IMR-90 (cell line): ENCODE measurements at regions not wholly inside any gene's neighbourhood (a gene's known extent, or its start where the extent isn't known, plus 50 kb on each side); places are given as distances from the start of the nearest gene placed in this dataset.

Experiments
- ATAC-seq: fragments of 200-7000 bp; cut with Tn5 transposase; 2 replicates; pipeline ENCODE4 v1.9.1; 2020; ENCODE audit warnings: low read depth, mild to moderate bottlenecking, moderate library complexity
- BruUV-seq: library from RNA; stranded (reverse); fragments of 400-500 nt; replicated peaks from 2 replicates; lab custom pipeline; 2021; lab: Mats Ljungman, UMichigan
- CTCF ChIA-PET: fragments of 300-600 bp; formaldehyde crosslinking; extraction: SDS; loops from one replicate; lab custom pipeline; 2021; ENCODE audit warnings: antibody characterized with exemption; lab: Yijun Ruan, JAX
- POLR2A ChIA-PET: fragments of 300-600 bp; sonication (Branson Sonifier 250); formaldehyde crosslinking; loops from one replicate; lab custom pipeline; 2022; ENCODE audit warnings: antibody characterized with exemption; ENCODE audit not compliant: unreplicated experiment; lab: Charles Lee
- DNase-seq: peaks from one replicate; pipeline ENCODE4 v3.0.0; 2013
- H2AFZ ChIP-seq: replicated peaks from 2 replicates; pipeline ENCODE3; 2013; ENCODE audit warnings: low read length, mild to moderate bottlenecking; ENCODE audit not compliant: poor library complexity
- H2AK5ac ChIP-seq: 2 replicates; pipeline ENCODE4 v1.6.1; 2013; ENCODE audit warnings: low read depth, low read length, inconsistent platforms
- H2AK9ac ChIP-seq: replicated peaks from 2 replicates; pipeline ENCODE3; 2013; ENCODE audit warnings: mild to moderate bottlenecking, low read depth, low read length, moderate library complexity; ENCODE audit not compliant: poor library complexity
- H2BK120ac ChIP-seq: 2 replicates; pipeline ENCODE4 v1.6.1; 2013; ENCODE audit warnings: low read depth, low read length, inconsistent platforms
- H2BK15ac ChIP-seq: 3 replicates; pipeline ENCODE4 v1.6.1; 2013; ENCODE audit warnings: low read depth, low read length, inconsistent platforms
- H2BK20ac ChIP-seq: 2 replicates; pipeline ENCODE4 v1.6.1; 2013; ENCODE audit warnings: low read depth, mild to moderate bottlenecking, inconsistent platforms, low read length, moderate library complexity
- H2BK5ac ChIP-seq: 2 replicates; pipeline ENCODE4 v1.6.1; 2013; ENCODE audit warnings: mild to moderate bottlenecking, low read depth, low read length, inconsistent platforms; ENCODE audit not compliant: poor library complexity, severe bottlenecking
- H3K14ac ChIP-seq: replicated peaks from 2 replicates; pipeline ENCODE4 v1.6.1; 2013; ENCODE audit warnings: low read depth, low read length, inconsistent platforms
- H3K18ac ChIP-seq: 2 replicates; pipeline ENCODE4 v1.6.1; 2013; ENCODE audit warnings: low read depth, low read length, control low read depth
- H3K23ac ChIP-seq: 2 replicates; pipeline ENCODE4 v1.6.1; 2013; ENCODE audit warnings: low read depth, low read length, inconsistent platforms
- H3K27ac ChIP-seq: 2 replicates; pipeline ENCODE4 v1.5.1; 2013; ENCODE audit warnings: mild to moderate bottlenecking, control low read depth, low read length; ENCODE audit not compliant: insufficient read depth
- H3K27me3 ChIP-seq: 2 replicates; pipeline ENCODE4 v1.6.1; 2013; ENCODE audit warnings: low read length; ENCODE audit not compliant: control insufficient read depth, insufficient read depth
- H3K36me3 ChIP-seq: 2 replicates; pipeline ENCODE4 v1.6.1; 2013; ENCODE audit warnings: low read length, mixed read lengths; ENCODE audit not compliant: control insufficient read depth, insufficient read depth
- H3K4ac ChIP-seq: 2 replicates; pipeline ENCODE4 v1.6.1; 2013; ENCODE audit warnings: low read depth, low read length, inconsistent platforms
- H3K4me1 ChIP-seq: 2 replicates; pipeline ENCODE4 v1.6.1; 2013; ENCODE audit warnings: low read length, mixed read lengths; ENCODE audit not compliant: control insufficient read depth, insufficient read depth
- H3K4me2 ChIP-seq: 2 replicates; pipeline ENCODE4 v1.6.1; 2013; ENCODE audit warnings: low read depth, mild to moderate bottlenecking, control low read depth, low read length, moderate library complexity
- H3K4me3 ChIP-seq: 2 replicates; pipeline ENCODE4 v1.5.1; 2013; ENCODE audit warnings: low read depth, mild to moderate bottlenecking, control low read depth, low read length, moderate library complexity; ENCODE audit not compliant: insufficient read depth
- H3K56ac ChIP-seq: 2 replicates; pipeline ENCODE4 v1.6.1; 2013; ENCODE audit warnings: low read length, inconsistent platforms; ENCODE audit not compliant: insufficient read depth; ENCODE audit errors: extremely low read depth
- H3K79me1 ChIP-seq, 2 experiments: 2 replicates each; pipeline ENCODE4 v1.6.1; 2013; ENCODE audit warnings: low read length in 2 of 2, inconsistent platforms in 1 of 2, low read depth in 1 of 2
- H3K9ac ChIP-seq: 2 replicates; pipeline ENCODE4 v1.6.1; 2013; ENCODE audit warnings: low read depth, low read length, control low read depth
- H3K9me1 ChIP-seq: 2 replicates; pipeline ENCODE4 v1.6.1; 2013; ENCODE audit warnings: low read length, inconsistent platforms; ENCODE audit not compliant: insufficient read depth
- H3K9me3 ChIP-seq: 2 replicates; pipeline ENCODE4 v1.6.1; 2013; ENCODE audit warnings: low read length; ENCODE audit not compliant: control insufficient read depth, insufficient read depth
- H4K20me1 ChIP-seq: 2 replicates; pipeline ENCODE4 v1.6.1; 2013; ENCODE audit warnings: low read length, inconsistent platforms; ENCODE audit not compliant: insufficient read depth
- H4K5ac ChIP-seq: 2 replicates; pipeline ENCODE4 v1.6.1; 2013; ENCODE audit warnings: mild to moderate bottlenecking, low read depth, low read length, control low read depth
- H4K8ac ChIP-seq, 2 experiments: 2 replicates each; pipeline ENCODE4 v1.6.1; 2013; ENCODE audit warnings: low read depth in 2 of 2, low read length in 2 of 2, control low read depth in 1 of 2, inconsistent platforms in 1 of 2
- H4K91ac ChIP-seq: 2 replicates; pipeline ENCODE4 v1.6.1; 2013; ENCODE audit warnings: low read depth, low read length, inconsistent platforms; ENCODE audit not compliant: insufficient read depth
- BHLHE40 ChIP-seq: fragments of 150-350 bp; IDR thresholded peaks from 2 replicates; pipeline ENCODE4 v1.6.1; 2016; ENCODE audit warnings: mild to moderate bottlenecking, low read depth, low read length
- CEBPB ChIP-seq: IDR thresholded peaks from 2 replicates; pipeline ENCODE4 v1.6.1; 2012; ENCODE audit warnings: low read depth, low read length, improper control_type of control experiment
- CHD1 ChIP-seq: IDR thresholded peaks from 2 replicates; pipeline ENCODE4 v1.6.1; 2012; ENCODE audit warnings: low read depth, low read length, improper control_type of control experiment
- ELK1 ChIP-seq: fragments of 150-350 bp; IDR thresholded peaks from 2 replicates; pipeline ENCODE4 v1.6.1; 2016; ENCODE audit warnings: low read depth, mild to moderate bottlenecking, low read length, moderate library complexity, borderline replicate concordance
- FOS ChIP-seq: fragments of 150-350 bp; IDR thresholded peaks from 2 replicates; pipeline ENCODE4 v1.6.1; 2016; ENCODE audit warnings: low read depth, low read length
- MAFK ChIP-seq: IDR thresholded peaks from 2 replicates; pipeline ENCODE4 v1.6.1; 2012; ENCODE audit warnings: low read depth, low read length, improper control_type of control experiment
- MAZ ChIP-seq: IDR thresholded peaks from 2 replicates; pipeline ENCODE4 v1.6.1; 2012; ENCODE audit warnings: low read depth, mild to moderate bottlenecking, low read length, improper control_type of control experiment, moderate library complexity, borderline replicate concordance
- MXI1 ChIP-seq: IDR thresholded peaks from 2 replicates; pipeline ENCODE4 v1.6.1; 2012; ENCODE audit warnings: low read depth, mild to moderate bottlenecking, low read length, moderate library complexity, borderline replicate concordance
- NFE2L2 ChIP-seq: fragments of 150-350 bp; IDR thresholded peaks from 2 replicates; pipeline ENCODE4 v1.6.1; 2016; ENCODE audit warnings: low read depth, mild to moderate bottlenecking, low read length
- POLR2A ChIP-seq: IDR thresholded peaks from 2 replicates; pipeline ENCODE4 v1.6.1; 2012; ENCODE audit warnings: mild to moderate bottlenecking, low read depth, low read length
- RAD21 ChIP-seq: IDR thresholded peaks from 2 replicates; pipeline ENCODE4 v1.6.1; 2012; ENCODE audit warnings: low read length, improper control_type of control experiment
- RCOR1 ChIP-seq: IDR thresholded peaks from 2 replicates; pipeline ENCODE4 v1.6.1; 2012; ENCODE audit warnings: mild to moderate bottlenecking, low read length, improper control_type of control experiment; ENCODE audit not compliant: insufficient replicate concordance
- RFX5 ChIP-seq: IDR thresholded peaks from 2 replicates; pipeline ENCODE4 v1.8.0; 2012; ENCODE audit warnings: low read depth, mild to moderate bottlenecking, low read length, moderate library complexity
- SMC3 ChIP-seq: fragments of 150-350 bp; IDR thresholded peaks from 2 replicates; pipeline ENCODE4 v1.6.1; 2016; ENCODE audit warnings: low read depth, mild to moderate bottlenecking, antibody characterized with exemption, low read length, moderate library complexity
- USF2 ChIP-seq: fragments of 150-350 bp; IDR thresholded peaks from 2 replicates; pipeline ENCODE4 v1.6.1; 2017; ENCODE audit warnings: mild to moderate bottlenecking, antibody characterized with exemption, low read length, low read depth
- WGBS, 2 experiments: methylation state at CpG; one replicate each; pipeline versions ENCODE4 v1.1.5 to v1.1.7; 2013; ENCODE audit warnings: missing lambda C conversion rate in 2 of 2; ENCODE audit not compliant: insufficient read length in 1 of 2; ENCODE audit errors: extremely low coverage in 2 of 2; 5-methylcytosine and 5-hydroxymethylcytosine counted together
- dilution Hi-C: fragments of 300-500 bp; cut with HindIII; formaldehyde crosslinking; loops from one replicate; pipeline ENCODE4 v1.14.3; 2018; ENCODE audit warnings: low sequenced_read_pairs; ENCODE audit not compliant: unreplicated experiment
- in situ Hi-C: fragments of 300-500 bp; cut with MboI; formaldehyde crosslinking; loops from 3 replicates; pipeline ENCODE4 v1.14.3; 2019; ENCODE audit warnings: low sequenced_read_pairs, inconsistent platforms, mixed read lengths
- intact Hi-C: fragments of 100-400 bp; cut with micrococcal nuclease; formaldehyde crosslinking; loops from 2 replicates; pipeline ENCODE4 v1.10.0; 2022
- TF ChIP-seq, protein P1 (sequence below): conservative IDR thresholded peaks from 2 replicates; pipeline ENCODE4 v1.5.1; 2012; ENCODE audit warnings: mild to moderate bottlenecking, low read depth, low read length, improper control_type of control experiment

- Histone ChIP-seq H2AFZ (no peak overlapping the region), H3K56ac (no peak overlapping the region), H2BK5ac (no peak overlapping the region), H4K5ac (no peak overlapping the region), H3K27ac (no peak overlapping the region), H2BK120ac (no peak overlapping the region), H4K91ac (no peak overlapping the region), H3K9me1 (no peaks in the 10 kb centered on the region), H2AK5ac (no peak overlapping the region), H3K4me2 (no peak overlapping the region), H2BK15ac (no peak overlapping the region), H3K27me3 (no peaks in the 10 kb centered on the region), H2AK9ac (no peak overlapping the region), H3K79me1 (no peaks in the 10 kb centered on the region), H3K18ac (no peak overlapping the region), H4K20me1 (no peaks in the 10 kb centered on the region), H3K4me3 (no peak overlapping the region), H3K23ac (no peak overlapping the region), H3K4ac (no peak overlapping the region), H3K9ac (no peak overlapping the region), H2BK20ac (no peak overlapping the region), H3K9me3 (peaks cover 9% of the 10 kb centered on the region), H3K4me1 (no peaks in the 10 kb centered on the region), H3K14ac (no peak overlapping the region), H4K8ac (no peak overlapping the region), H3K36me3 (no peaks in the 10 kb centered on the region)
- ATAC-seq (no peak), DNase-seq (no peak)
- 35% methylated on average over 2 of the region's 2 CpGs; no CpG with 5 or more reads in 1 of the 2 experiments for WGBS, 2 experiments
- BruUV-seq: no TSS peak
- ChIA-PET CTCF (no interaction called here), POLR2A (no interaction called here)
- in situ Hi-C loops: no loop called here
- intact Hi-C loops: no loop called here
- dilution Hi-C loops: no loop called here
- TF ChIP-seq RFX5 (no peak), RAD21 (no peak), POLR2A (no peak), USF2 (no peak), BHLHE40 (no peak), MXI1 (no peak), MAFK (no peak), NFE2L2 (no peak), FOS (no peak), SMC3 (no peak), ELK1 (no peak), CEBPB (no peak), MAZ (no peak), CHD1 (no peak), RCOR1 (no peak)
- TF ChIP-seq, protein P1, sequence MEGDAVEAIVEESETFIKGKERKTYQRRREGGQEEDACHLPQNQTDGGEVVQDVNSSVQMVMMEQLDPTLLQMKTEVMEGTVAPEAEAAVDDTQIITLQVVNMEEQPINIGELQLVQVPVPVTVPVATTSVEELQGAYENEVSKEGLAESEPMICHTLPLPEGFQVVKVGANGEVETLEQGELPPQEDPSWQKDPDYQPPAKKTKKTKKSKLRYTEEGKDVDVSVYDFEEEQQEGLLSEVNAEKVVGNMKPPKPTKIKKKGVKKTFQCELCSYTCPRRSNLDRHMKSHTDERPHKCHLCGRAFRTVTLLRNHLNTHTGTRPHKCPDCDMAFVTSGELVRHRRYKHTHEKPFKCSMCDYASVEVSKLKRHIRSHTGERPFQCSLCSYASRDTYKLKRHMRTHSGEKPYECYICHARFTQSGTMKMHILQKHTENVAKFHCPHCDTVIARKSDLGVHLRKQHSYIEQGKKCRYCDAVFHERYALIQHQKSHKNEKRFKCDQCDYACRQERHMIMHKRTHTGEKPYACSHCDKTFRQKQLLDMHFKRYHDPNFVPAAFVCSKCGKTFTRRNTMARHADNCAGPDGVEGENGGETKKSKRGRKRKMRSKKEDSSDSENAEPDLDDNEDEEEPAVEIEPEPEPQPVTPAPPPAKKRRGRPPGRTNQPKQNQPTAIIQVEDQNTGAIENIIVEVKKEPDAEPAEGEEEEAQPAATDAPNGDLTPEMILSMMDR: no peak
Observed at GRCh38 chr5:5736007-5736406, 313.5 kb downstream of the ICE1 start.
